Adrenal gland (tissue), 9 donors: ENCODE measurements at regions not wholly inside any gene's neighbourhood (a gene's known extent, or its start where the extent isn't known, plus 50 kb on each side); places are given as distances from the start of the nearest gene placed in this dataset.

ENCODE experiments used
- DNase-seq, 7 donors: peaks; one replicate each; pipeline ENCODE4 v3.0.0-alpha.2; 2019 to 2020
- H3K27ac ChIP-seq, 5 donors: fragments of 200-600 bp; sonication (generic) in 4 of 5; 1 replicate in 3 of 5; 2 replicates in 2 of 5; pipeline versions ENCODE4 v1.5.1 to v1.8.0; 2016 to 2020; ENCODE audit warnings: mild to moderate bottlenecking in 1 of 5
- H3K27me3 ChIP-seq: fragments of 200-600 bp; 2 replicates; pipeline ENCODE4 v1.8.0; 2021
- H3K36me3 ChIP-seq, 2 donors: fragments of 200-600 bp; replicated peaks in 1 of 2; 1 replicate in 1 of 2; 2 replicates in 1 of 2; pipeline versions ENCODE4 v1.5.1 to v1.8.0; 2018 to 2022
- H3K4me1 ChIP-seq, 2 donors: fragments of 200-600 bp; replicated peaks in 1 of 2; 1 replicate in 1 of 2; 2 replicates in 1 of 2; pipeline versions ENCODE4 v1.5.1 to v1.8.0; 2018 to 2021
- H3K4me3 ChIP-seq, 4 donors: fragments of 200-600 bp; sonication (generic) in 3 of 4; one replicate each; pipeline ENCODE4 v1.5.1; 2016 to 2018
- H3K9me3 ChIP-seq, 3 donors: fragments of 200-600 bp; sonication (generic) in 1 of 3; replicated peaks in 1 of 3; 1 replicate in 2 of 3; 2 replicates in 1 of 3; pipeline versions ENCODE4 v1.5.1 to v1.8.0; 2016 to 2021
- POLR2A ChIP-seq, 2 donors: fragments of 450-650 bp; IDR thresholded peaks; one replicate each; pipeline ENCODE4 v1.6.1; 2017; ENCODE audit warnings: antibody characterized with exemption in 2 of 2, mild to moderate bottlenecking in 2 of 2, moderate library complexity in 1 of 2
- WGBS, 4 donors: extraction: QIAGEN DNeasy Blood & Tissue Kit in 2 of 4; methylation state at CpG; one replicate each; pipeline versions ENCODE4 v1.1.5 to v1.1.7; 2013 to 2017; 5-methylcytosine and 5-hydroxymethylcytosine counted together
- intact Hi-C, 2 donors: fragments of 100-400 bp; cut with DNase I; formaldehyde crosslinking; loops; one replicate each; pipeline versions ENCODE4 v1.14.1 to v1.15.0; 2022 to 2023
- TF ChIP-seq, protein P1 (sequence below), 6 experiments: fragments of 450-650 bp in 4 of 6; fragments of 200-600 bp in 2 of 6; sonication (generic) in 1 of 6; IDR thresholded peaks; 1 replicate in 5 of 6; 2 replicates in 1 of 6; pipeline versions ENCODE4 v1.5.1 to v1.8.0; 2016 to 2021; ENCODE audit warnings: antibody characterized with exemption in 6 of 6, mild to moderate bottlenecking in 2 of 6, moderate library complexity in 1 of 6
- donor health status: healthy with polysubstance abuse.
- donor health status: Bipolar disorder and iron deficiency.
- donor health status: DM: yes; HTN: yes; CAD: no.
- donor health status: DM: no; HTN: no; CAD: no.
- donor health status: DM: no; HTN: no; CAD: no.

DNA sequence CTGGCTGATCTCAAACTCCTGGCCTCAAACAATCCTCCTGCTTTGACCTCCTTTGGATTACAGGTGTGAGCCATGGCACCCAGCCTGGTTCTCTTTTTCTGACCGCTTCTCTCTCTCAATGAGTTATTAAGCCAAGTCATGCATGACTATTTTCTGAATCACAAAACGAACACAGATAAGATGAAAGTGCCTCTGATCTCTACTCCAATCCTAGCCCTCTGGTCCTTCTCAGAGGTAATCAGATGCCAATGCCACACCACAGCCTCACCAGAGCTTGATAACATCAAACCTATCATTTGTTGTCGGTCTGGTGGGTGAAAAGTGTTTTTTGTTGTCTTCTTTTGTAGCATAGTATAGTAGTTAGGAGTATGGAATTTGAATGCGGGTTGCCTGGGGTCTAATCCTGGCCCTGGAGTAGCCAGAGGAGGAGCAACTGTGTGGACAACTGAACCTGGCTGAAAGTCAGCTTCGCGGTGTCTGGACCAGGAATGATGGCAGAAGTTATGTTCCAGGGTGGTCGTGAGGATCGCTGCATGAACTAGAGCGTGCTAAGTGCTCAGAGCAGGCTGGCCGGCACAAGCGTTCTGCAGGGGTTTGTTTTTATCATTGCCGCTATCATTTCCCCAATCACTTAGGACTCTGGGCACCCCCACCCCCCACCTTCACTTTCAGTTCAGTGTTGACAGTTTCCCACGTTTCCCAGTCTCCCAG, 77.9 kb downstream of the SPRING1 start:
- Histone ChIP-seq H3K4me1 (peaks cover 8 to 22% of the 10 kb centered on the region in 2 donors), H3K27ac (peak overlapping the region in 1 of 5 donors; percentile 10), H3K9me3 (no peaks in the 10 kb centered on the region), H3K36me3 (no peaks in the 10 kb centered on the region), H3K4me3 (no peak overlapping the region), H3K27me3 (no peaks in the 10 kb centered on the region)
- TF ChIP-seq POLR2A (IDR thresholded peaks at IDR 0.05), result no peak
- TF ChIP-seq, protein P1, sequence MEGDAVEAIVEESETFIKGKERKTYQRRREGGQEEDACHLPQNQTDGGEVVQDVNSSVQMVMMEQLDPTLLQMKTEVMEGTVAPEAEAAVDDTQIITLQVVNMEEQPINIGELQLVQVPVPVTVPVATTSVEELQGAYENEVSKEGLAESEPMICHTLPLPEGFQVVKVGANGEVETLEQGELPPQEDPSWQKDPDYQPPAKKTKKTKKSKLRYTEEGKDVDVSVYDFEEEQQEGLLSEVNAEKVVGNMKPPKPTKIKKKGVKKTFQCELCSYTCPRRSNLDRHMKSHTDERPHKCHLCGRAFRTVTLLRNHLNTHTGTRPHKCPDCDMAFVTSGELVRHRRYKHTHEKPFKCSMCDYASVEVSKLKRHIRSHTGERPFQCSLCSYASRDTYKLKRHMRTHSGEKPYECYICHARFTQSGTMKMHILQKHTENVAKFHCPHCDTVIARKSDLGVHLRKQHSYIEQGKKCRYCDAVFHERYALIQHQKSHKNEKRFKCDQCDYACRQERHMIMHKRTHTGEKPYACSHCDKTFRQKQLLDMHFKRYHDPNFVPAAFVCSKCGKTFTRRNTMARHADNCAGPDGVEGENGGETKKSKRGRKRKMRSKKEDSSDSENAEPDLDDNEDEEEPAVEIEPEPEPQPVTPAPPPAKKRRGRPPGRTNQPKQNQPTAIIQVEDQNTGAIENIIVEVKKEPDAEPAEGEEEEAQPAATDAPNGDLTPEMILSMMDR (IDR thresholded peaks at IDR 0.05), result no peak
- 72 to 78% (median 74%) methylated on average over 13 of the region's 13 CpGs for WGBS, 4 donors
- intact Hi-C loops, result no loop called here
- peak in 6 of 7 donors; percentile 41 to 73 (median 58) for DNase-seq

DNA sequence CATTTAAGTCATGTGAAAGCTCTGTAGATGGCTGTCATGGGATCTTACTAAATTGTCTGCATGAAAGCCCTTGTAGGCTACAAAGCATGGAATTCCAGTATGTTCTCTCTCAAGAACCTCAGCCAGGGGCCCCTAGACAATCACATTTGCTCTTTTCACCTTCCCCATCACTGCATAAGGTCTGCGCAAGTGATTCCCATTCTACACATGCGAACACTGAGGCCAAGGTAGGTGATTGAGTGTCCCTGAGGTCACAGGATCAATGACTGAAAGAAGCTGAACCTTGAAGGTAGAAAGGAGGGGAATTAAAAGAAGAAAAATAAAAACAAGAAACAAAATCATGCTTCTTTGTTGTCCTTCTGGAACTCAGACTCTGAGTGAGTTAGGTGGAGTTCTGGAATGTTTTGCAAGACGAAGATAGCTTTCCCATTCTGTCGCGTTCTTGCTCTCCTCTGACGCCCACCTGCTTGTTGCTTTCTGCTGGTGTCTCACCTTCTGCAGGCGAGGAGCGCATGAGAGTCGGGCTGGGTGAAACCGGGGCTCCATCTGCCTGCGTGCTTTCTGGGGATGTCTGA, 79.9 kb downstream of the SPRING1 start:
- WGBS, 4 donors, result 39 to 55% (median 48%) methylated on average over 11 of the region's 11 CpGs
- TF ChIP-seq POLR2A (IDR thresholded peaks at IDR 0.05), result no peak
- TF ChIP-seq, protein P1 (IDR thresholded peaks at IDR 0.05), result no peak
- peak overlapping the region in 4 of 5 donors; percentile 7 to 67 (median 53) for H3K27ac ChIP-seq
- intact Hi-C loops, result no loop called here
- peak overlapping the region in 1 of 4 donors; percentile 40 for H3K4me3 ChIP-seq
- peaks cover 8 to 22% of the 10 kb centered on the region in 2 donors for H3K4me1 ChIP-seq
- no peaks in the 10 kb centered on the region for H3K27me3 ChIP-seq
- H3K36me3 ChIP-seq, result no peaks in the 10 kb centered on the region
- H3K9me3 ChIP-seq, result no peaks in the 10 kb centered on the region
- no peak for DNase-seq

DNA sequence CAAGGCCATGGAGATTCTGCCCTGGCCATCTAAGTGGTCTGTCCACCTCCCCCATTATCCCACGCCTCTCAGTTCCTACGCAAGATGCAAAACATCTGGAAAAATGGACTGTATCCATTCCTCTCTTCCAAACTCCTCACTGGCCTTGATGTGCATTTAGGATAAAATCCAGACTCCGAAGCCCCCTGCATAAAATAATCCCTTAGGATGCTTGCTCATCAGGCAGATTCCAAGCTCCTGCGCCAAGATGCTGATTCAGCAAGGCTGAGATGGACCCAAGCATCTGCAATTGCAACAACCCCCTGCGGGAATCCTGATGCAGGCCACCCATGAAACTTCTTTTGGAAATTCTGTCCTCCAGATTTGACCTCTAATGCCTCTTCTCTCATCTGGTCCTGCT, 81.6 kb downstream of the SPRING1 start:
- H3K27ac ChIP-seq, result no peak overlapping the region
- no peak for DNase-seq
- H3K4me3 ChIP-seq, result no peak overlapping the region
- no peaks in the 10 kb centered on the region for H3K36me3 ChIP-seq
- WGBS, 4 donors, result 86 to 91% (median 89%) methylated on average over 5 of the region's 5 CpGs
- no peaks in the 10 kb centered on the region for H3K9me3 ChIP-seq
- intact Hi-C loops, result no loop called here
- peaks cover 8 to 22% of the 10 kb centered on the region in 2 donors for H3K4me1 ChIP-seq
- TF ChIP-seq POLR2A (IDR thresholded peaks at IDR 0.05), result no peak
- TF ChIP-seq, protein P1 (IDR thresholded peaks at IDR 0.05), result no peak
- no peaks in the 10 kb centered on the region for H3K27me3 ChIP-seq

DNA sequence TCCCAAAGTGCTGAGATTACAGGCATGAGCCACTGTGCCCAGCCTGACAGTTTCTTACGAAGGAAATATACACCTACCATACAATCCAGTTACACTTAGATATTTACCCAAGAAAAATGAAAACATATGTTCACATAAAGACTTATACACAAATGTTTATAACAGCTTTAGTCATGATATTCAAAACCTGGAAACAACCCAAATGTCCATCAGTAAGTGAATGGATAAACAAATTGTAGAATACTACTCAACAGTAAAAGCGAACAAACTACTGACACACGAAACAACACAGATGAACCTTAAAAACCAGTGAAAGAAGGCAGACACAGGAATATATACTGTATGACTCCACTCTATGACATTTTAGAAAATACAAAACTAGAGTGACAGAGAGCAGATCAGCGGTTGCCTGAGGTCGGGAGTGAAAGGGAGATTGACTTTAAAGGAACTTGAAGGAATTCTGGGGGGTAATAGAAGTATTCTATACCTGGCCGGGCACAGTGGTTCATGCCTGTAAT, 83.6 kb downstream of the SPRING1 start:
- 92 to 96% (median 95%) methylated on average over 6 of the region's 6 CpGs for WGBS, 4 donors
- intact Hi-C loops, result no loop called here
- Histone ChIP-seq H3K27me3 (no peaks in the 10 kb centered on the region), H3K4me1 (peaks cover 8 to 13% of the 10 kb centered on the region in 2 donors), H3K9me3 (no peaks in the 10 kb centered on the region), H3K36me3 (no peaks in the 10 kb centered on the region), H3K27ac (no peak overlapping the region), H3K4me3 (no peak overlapping the region)
- no peak for DNase-seq
- TF ChIP-seq, protein P1 (IDR thresholded peaks at IDR 0.05), result no peak
- TF ChIP-seq POLR2A (IDR thresholded peaks at IDR 0.05), result no peak
